ENCODE measurements at regions not wholly inside any gene's neighbourhood (a gene's known extent, or its start where the extent isn't known, plus 50 kb on each side); places are given as distances from the start of the nearest gene placed in this dataset.
A peak's percentile ranks its signal among the peaks of the same experiment; 100 is the strongest.

DNA sequence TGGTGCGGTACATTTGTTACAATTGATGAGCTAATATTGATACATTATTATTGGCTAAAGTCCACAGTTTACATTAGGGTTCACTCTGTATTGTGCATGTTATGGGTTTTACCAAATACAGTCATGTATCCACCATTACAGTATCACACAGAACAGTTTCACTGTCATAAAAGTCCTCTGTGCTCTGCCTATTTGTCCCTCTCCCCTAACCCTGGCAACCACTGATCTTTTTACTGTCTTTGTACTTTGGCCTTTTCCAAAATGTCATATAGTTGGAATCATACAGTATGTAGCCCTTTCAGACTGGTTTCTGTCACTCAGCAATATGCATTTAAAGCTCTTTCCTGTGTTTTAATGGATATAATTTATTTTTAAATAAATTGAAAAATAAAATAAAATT is 83.1 kb upstream of the SLC4A7 start:
- Histone ChIP-seq H3K4me3 (no peak overlapping the region), H3K27ac (no peak overlapping the region)
- no peak for DNase-seq (ENCODE audit: low spot score)
- TF ChIP-seq, protein P1, sequence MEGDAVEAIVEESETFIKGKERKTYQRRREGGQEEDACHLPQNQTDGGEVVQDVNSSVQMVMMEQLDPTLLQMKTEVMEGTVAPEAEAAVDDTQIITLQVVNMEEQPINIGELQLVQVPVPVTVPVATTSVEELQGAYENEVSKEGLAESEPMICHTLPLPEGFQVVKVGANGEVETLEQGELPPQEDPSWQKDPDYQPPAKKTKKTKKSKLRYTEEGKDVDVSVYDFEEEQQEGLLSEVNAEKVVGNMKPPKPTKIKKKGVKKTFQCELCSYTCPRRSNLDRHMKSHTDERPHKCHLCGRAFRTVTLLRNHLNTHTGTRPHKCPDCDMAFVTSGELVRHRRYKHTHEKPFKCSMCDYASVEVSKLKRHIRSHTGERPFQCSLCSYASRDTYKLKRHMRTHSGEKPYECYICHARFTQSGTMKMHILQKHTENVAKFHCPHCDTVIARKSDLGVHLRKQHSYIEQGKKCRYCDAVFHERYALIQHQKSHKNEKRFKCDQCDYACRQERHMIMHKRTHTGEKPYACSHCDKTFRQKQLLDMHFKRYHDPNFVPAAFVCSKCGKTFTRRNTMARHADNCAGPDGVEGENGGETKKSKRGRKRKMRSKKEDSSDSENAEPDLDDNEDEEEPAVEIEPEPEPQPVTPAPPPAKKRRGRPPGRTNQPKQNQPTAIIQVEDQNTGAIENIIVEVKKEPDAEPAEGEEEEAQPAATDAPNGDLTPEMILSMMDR (IDR thresholded peaks at IDR 0.05), result no peak

DNA sequence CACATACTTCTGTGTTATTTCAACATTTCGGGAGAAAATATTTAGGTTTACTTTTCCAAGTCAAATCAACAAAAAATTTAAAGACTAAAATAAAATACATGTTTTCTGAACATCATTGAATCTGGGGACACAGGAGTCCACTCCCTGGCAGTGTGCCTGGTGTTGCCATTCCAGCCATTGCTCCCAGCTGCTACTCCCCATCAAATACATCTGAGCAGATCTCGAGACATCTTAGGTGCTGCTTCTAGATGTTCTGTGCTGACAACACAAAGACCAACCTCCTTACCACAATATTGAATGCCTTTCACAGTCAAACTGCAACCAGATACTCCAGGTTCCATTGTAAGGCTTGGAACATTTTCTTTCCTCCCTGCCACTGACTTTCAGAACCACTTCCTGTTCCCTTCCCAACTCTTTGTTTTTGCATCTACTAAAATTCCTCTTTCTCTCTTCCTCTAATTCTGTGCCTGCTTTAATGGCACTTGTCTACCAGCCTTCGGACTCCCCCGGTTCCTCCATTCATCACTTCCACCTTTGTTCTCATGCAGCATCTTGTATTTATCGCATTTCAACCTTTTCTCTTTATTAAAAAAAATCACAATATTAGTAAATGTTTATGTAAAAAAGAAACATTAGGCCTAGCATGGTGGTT is 81.1 kb upstream of the SLC4A7 start:
- H3K4me3 ChIP-seq, result no peak overlapping the region
- DNase-seq (ENCODE audit: low spot score), result no peak
- H3K27ac ChIP-seq, result peak overlapping the region; percentile 20 to 27
- TF ChIP-seq, protein P1 (IDR thresholded peaks at IDR 0.05), result no peak

DNA sequence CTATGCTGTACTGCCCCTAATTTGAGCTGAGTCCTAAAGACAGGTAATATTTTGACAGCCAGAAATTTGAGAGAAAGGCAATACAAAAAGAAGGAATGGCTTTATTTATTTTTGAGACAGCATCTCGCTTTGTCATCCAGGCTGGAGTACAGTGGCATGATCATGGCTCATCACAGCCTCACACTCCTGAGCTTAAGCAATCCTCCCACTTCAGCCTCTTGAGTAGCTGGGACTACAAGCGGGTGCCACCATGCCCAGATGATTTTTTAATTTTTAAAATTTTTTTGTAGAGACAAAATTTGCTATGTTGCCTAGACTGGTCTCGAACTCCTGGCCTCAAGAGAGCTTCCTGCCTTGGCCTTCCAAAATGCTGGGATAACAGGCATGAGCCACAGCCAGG is 77.4 kb upstream of the SLC4A7 start:
- TF ChIP-seq, protein P1 (IDR thresholded peaks at IDR 0.05), result no peak
- no peak for DNase-seq (ENCODE audit: low spot score)
- no peak overlapping the region for H3K27ac ChIP-seq
- no peak overlapping the region for H3K4me3 ChIP-seq

DNA sequence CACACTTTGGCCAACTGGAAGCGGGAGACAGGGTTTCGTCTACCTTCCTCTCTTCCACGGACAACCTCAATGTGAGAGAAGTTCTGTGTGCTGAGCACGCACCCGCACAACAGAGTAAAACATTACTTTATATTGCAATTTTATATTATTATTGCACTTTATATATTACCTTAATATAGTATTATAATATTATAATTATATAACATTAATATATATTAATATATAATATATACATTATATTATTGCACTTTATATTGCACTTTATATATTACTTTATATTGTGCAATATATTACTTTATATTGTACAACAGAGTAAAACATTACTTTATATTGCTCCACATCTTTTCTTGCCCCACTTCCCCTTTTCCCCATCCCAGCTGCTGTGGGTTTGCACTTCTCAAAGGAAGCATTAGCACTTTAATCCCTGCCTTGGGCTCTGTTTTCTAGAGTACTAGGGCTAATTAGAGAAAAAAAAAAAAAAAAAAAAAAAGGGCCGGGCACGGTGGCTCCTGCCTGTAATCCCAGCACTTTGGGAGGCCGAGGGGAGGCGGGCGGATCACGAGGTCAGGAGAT is 76.4 kb upstream of the SLC4A7 start:
- Histone ChIP-seq H3K27ac (peak overlapping the region in 1 of 2 donors; percentile 68), H3K4me3 (no peak overlapping the region)
- DNase-seq (ENCODE audit: low spot score), result no peak
- TF ChIP-seq, protein P1 (IDR thresholded peaks at IDR 0.05), result no peak

DNA sequence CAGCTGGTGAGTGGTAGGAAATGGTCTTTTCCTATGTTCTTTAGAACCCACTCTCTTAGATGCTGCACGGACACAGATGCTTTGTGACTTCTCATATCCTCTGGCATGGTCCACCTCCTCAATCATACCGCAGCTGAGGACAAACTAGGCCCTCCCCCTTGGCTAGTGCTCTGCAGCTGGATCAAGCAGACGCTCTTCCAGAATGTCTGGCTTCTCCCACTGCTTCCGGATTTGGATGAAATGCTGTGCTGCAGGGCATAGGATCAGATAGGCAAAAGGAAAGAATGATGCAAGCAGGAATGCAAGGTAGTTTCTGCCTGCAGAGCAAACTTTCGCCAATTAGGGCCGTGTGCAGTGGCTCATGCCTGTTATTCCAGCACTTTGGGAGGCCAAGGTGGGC is 75.7 kb upstream of the SLC4A7 start:
- TF ChIP-seq, protein P1 (IDR thresholded peaks at IDR 0.05), result no peak
- Histone ChIP-seq H3K27ac (peak overlapping the region in 1 of 2 donors; percentile 68), H3K4me3 (peak overlapping the region; percentile 30)
- peak; percentile 77 for DNase-seq (ENCODE audit: low spot score)

DNA sequence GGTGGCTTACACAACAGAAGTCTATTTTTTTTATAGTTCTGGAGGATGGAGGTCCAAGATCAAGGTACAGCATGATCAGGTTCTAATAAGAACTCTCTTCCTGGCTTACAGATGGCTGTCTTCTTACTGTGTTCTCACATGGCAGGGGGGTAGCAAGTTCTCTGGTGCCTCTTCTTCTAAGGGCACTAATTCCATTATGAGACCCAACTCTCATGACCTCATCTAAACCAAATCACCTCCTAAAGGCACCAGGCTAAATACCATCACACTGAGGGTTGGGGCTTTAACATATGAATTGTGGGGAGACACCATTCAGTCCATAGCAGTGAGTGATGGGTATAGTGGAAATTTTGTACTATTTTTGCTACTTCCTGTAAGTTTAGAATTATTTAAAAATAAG is 75.2 kb upstream of the SLC4A7 start:
- peak overlapping the region in 1 of 2 donors; percentile 68 for H3K27ac ChIP-seq
- H3K4me3 ChIP-seq, result no peak overlapping the region
- TF ChIP-seq, protein P1 (IDR thresholded peaks at IDR 0.05), result no peak
- DNase-seq (ENCODE audit: low spot score), result no peak

DNA sequence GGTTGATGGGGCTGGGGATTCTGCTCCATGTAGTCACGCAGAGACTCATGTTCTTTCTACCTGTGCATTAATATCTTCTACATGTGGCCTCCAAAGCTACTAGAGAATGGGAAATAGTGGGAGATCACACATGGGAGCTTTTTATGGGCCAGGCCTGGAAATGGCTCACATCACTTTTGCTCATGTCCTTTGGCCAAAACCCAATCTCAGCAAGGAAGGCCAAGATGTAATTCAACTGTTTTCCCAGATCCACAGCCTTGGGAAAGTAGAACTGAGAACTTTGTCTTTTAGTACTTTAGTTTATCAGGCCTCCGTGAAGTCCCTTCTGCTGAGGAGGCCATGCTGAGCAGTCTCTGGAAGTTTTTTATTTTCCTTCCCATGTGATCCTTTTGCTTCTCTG is 73.2 kb upstream of the SLC4A7 start:
- peak overlapping the region; percentile 76 to 91 for H3K27ac ChIP-seq
- no peak for DNase-seq (ENCODE audit: low spot score)

More for the DNA sequence above, 73.2 kb upstream of the SLC4A7 start:
- TF ChIP-seq, protein P1 (IDR thresholded peaks at IDR 0.05), result no peak
- no peak overlapping the region for H3K4me3 ChIP-seq

Data from coronary artery (tissue), 2 donors.